Body of pancreas (tissue), 4 donors: ENCODE measurements at regions not wholly inside any gene's neighbourhood (a gene's known extent, or its start where the extent isn't known, plus 50 kb on each side); places are given as distances from the start of the nearest gene placed in this dataset.

Experiments
- POLR2A ChIP-seq, 3 donors: fragments of 450-650 bp; IDR thresholded peaks; one replicate each; pipeline ENCODE4 v1.6.1; 2016; ENCODE audit warnings: antibody characterized with exemption in 3 of 3, mild to moderate bottlenecking in 2 of 3
- TF ChIP-seq, protein P1 (sequence below), 7 experiments: fragments of 450-650 bp in 4 of 7; fragments of 200-600 bp in 3 of 7; sonication (generic) in 3 of 7; IDR thresholded peaks; one replicate each; pipeline ENCODE4 v1.5.1; 2016 to 2019; ENCODE audit warnings: antibody characterized with exemption in 7 of 7

DNA sequence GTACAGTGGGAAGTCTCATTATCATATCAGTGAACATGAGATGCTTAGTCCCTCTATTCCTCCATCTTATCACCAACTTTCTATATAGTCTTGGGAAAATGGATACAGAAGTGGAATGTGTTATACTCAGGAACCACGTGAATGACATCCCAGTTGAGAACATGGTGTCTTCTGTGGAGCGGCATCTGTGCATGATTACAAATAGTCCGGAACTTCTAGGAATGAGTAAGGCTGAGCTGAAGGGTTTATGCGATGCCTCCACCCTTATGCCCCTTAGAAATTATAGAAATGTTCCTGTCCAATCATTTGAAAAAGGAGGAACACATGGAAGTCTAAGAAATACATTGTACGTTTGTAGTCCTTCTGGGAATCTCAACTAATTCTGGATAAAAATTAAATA is 64.8 kb upstream of the TMEM108 start:
- TF ChIP-seq, protein P1, sequence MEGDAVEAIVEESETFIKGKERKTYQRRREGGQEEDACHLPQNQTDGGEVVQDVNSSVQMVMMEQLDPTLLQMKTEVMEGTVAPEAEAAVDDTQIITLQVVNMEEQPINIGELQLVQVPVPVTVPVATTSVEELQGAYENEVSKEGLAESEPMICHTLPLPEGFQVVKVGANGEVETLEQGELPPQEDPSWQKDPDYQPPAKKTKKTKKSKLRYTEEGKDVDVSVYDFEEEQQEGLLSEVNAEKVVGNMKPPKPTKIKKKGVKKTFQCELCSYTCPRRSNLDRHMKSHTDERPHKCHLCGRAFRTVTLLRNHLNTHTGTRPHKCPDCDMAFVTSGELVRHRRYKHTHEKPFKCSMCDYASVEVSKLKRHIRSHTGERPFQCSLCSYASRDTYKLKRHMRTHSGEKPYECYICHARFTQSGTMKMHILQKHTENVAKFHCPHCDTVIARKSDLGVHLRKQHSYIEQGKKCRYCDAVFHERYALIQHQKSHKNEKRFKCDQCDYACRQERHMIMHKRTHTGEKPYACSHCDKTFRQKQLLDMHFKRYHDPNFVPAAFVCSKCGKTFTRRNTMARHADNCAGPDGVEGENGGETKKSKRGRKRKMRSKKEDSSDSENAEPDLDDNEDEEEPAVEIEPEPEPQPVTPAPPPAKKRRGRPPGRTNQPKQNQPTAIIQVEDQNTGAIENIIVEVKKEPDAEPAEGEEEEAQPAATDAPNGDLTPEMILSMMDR (IDR thresholded peaks at IDR 0.05), result no peak
- TF ChIP-seq POLR2A (IDR thresholded peaks at IDR 0.05), result no peak
